ENCODE measurements at regions not wholly inside any gene's neighbourhood (a gene's known extent, or its start where the extent isn't known, plus 50 kb on each side); places are given as distances from the start of the nearest gene placed in this dataset.

DNA sequence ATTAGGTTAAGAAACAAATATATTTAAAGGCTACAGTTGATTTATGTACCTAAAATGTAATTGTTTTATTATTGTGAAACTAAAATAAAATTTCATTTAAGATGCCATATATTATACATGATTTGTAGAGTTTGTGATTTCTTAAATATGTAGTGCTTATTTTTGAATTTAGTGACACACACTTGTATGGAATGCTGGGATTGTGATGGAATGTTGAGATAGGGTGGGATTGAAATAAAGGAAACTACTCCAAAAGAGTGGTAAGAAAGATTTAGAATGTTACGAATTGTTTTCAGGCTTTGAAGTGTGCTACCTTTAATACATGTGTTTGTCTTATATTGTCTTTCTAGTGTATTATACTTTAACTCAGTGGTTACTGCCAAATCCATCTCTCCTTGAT lies 330.3 kb upstream of the PITX2 start:
- H3K4me2 ChIP-seq (ENCODE audit: insufficient read depth, low read length), result no peak overlapping the region
- H3K79me2 ChIP-seq (ENCODE audit: insufficient read depth, low read length), result no peaks in the 10 kb centered on the region
- DNase-seq (ENCODE audit: insufficient read length, low spot score, missing footprints), result no peak

DNA sequence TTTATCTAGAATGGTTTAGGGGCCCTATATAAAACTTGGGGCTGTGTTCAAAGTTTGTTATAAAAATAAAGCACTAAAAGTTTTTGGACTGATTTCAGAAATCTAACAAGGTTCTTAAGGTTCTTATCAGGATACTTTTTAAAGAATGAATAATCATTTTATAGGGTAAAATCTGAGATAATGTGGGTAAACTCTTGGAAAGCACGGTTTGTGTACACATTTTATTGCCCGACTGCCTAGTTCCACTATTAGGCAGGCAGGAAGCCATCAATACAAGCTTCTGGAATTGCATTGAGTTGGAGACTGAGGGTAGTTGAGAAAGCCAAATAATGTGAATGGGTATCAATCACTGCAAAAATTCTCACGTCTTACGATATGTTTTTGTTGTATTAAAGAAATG lies 331.0 kb upstream of the PITX2 start:
- no peaks in the 10 kb centered on the region for H3K79me2 ChIP-seq (ENCODE audit: insufficient read depth, low read length)
- no peak for DNase-seq (ENCODE audit: insufficient read length, low spot score, missing footprints)
- H3K9me3 ChIP-seq (ENCODE audit: low read depth, low read length), result no peaks in the 10 kb centered on the region
- H3K4me1 ChIP-seq (ENCODE audit: insufficient read depth, low read length), result no peaks in the 10 kb centered on the region
- H3K4me3 ChIP-seq (ENCODE audit: insufficient read depth, low read length), result no peak overlapping the region
- H3K36me3 ChIP-seq (ENCODE audit: insufficient read depth, low read length), result no peaks in the 10 kb centered on the region
- H3K4me2 ChIP-seq (ENCODE audit: insufficient read depth, low read length), result no peak overlapping the region
- TF ChIP-seq, protein P1, sequence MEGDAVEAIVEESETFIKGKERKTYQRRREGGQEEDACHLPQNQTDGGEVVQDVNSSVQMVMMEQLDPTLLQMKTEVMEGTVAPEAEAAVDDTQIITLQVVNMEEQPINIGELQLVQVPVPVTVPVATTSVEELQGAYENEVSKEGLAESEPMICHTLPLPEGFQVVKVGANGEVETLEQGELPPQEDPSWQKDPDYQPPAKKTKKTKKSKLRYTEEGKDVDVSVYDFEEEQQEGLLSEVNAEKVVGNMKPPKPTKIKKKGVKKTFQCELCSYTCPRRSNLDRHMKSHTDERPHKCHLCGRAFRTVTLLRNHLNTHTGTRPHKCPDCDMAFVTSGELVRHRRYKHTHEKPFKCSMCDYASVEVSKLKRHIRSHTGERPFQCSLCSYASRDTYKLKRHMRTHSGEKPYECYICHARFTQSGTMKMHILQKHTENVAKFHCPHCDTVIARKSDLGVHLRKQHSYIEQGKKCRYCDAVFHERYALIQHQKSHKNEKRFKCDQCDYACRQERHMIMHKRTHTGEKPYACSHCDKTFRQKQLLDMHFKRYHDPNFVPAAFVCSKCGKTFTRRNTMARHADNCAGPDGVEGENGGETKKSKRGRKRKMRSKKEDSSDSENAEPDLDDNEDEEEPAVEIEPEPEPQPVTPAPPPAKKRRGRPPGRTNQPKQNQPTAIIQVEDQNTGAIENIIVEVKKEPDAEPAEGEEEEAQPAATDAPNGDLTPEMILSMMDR (IDR thresholded peaks at IDR 0.05; ENCODE audit: extremely low read depth, low read depth, low read length), result no peak
- H2AFZ ChIP-seq (ENCODE audit: low read length), result no peak overlapping the region
- no peaks in the 10 kb centered on the region for H4K20me1 ChIP-seq (ENCODE audit: insufficient read depth, low read length)
- H3K27me3 ChIP-seq (ENCODE audit: insufficient read depth, low read length), result no peaks in the 10 kb centered on the region
- H3K27ac ChIP-seq (ENCODE audit: low read depth, low read length), result no peak overlapping the region

More for the DNA sequence above, 330.3 kb upstream of the PITX2 start:
- Histone ChIP-seq H3K4me3 (ENCODE audit: insufficient read depth, low read length) (no peak overlapping the region), H3K36me3 (ENCODE audit: insufficient read depth, low read length) (no peaks in the 10 kb centered on the region), H3K27me3 (ENCODE audit: insufficient read depth, low read length) (no peaks in the 10 kb centered on the region), H2AFZ (ENCODE audit: low read length) (no peak overlapping the region), H3K4me1 (ENCODE audit: insufficient read depth, low read length) (no peaks in the 10 kb centered on the region), H3K9me3 (ENCODE audit: low read depth, low read length) (no peaks in the 10 kb centered on the region), H3K27ac (ENCODE audit: low read depth, low read length) (no peak overlapping the region), H4K20me1 (ENCODE audit: insufficient read depth, low read length) (no peaks in the 10 kb centered on the region)
- TF ChIP-seq, protein P1 (IDR thresholded peaks at IDR 0.05; ENCODE audit: extremely low read depth, low read depth, low read length), result no peak

DNA sequence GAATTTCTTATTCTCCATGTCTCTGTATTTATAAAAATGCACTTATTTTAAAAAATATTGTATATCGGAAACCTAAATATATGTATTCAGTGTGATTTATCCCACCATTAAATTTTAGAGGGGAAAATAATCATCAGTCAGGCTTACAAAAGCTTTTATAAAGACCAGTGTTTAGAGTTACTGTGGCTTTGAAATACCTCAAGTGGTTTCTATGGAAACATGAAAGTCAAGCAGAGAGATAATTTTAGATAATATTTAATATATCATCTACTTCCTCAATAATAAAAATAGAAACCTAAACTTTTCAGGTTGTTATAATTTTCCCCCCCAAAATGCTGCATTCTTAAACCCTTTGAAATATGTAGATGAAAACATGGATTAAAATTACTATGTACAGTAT lies 332.9 kb upstream of the PITX2 start:
- Histone ChIP-seq H3K4me2 (ENCODE audit: insufficient read depth, low read length) (no peak overlapping the region), H3K79me2 (ENCODE audit: insufficient read depth, low read length) (no peaks in the 10 kb centered on the region), H3K27me3 (ENCODE audit: insufficient read depth, low read length) (no peaks in the 10 kb centered on the region), H3K4me1 (ENCODE audit: insufficient read depth, low read length) (no peaks in the 10 kb centered on the region), H3K36me3 (ENCODE audit: insufficient read depth, low read length) (no peaks in the 10 kb centered on the region), H4K20me1 (ENCODE audit: insufficient read depth, low read length) (no peaks in the 10 kb centered on the region), H3K4me3 (ENCODE audit: insufficient read depth, low read length) (no peak overlapping the region), H2AFZ (ENCODE audit: low read length) (no peak overlapping the region), H3K9me3 (ENCODE audit: low read depth, low read length) (no peaks in the 10 kb centered on the region), H3K27ac (ENCODE audit: low read depth, low read length) (no peak overlapping the region)
- TF ChIP-seq, protein P1 (IDR thresholded peaks at IDR 0.05; ENCODE audit: extremely low read depth, low read depth, low read length), result no peak
- no peak for DNase-seq (ENCODE audit: insufficient read length, low spot score, missing footprints)

DNA sequence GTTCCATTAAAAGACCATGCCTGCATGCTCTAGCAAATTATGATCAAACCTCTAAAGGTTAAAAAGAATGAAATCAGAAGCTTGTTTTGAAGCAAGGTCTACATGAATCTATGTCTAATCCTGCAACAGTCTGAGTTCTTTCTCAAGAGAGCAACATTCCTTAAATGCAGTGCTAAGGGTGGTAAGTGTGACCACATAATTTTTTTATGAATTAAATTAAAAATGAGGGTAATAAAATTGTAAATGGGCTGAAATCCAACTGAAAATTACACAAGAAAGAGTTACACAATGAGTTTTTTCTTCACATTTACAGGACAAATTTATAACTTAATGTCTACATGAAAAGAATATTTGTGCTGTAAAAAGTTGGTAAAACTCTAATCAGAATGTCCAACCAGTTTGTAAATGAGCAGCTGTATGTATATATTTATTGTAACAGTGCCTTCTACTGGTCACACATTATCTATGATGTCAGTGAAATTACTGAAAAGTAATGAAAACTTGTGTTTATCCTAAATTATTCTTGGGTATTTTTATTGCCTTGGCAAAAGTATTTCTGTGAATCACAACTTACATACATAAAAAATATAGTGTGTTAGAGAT lies 336.3 kb upstream of the PITX2 start:
- Histone ChIP-seq H4K20me1 (ENCODE audit: insufficient read depth, low read length) (no peaks in the 10 kb centered on the region), H3K4me3 (ENCODE audit: insufficient read depth, low read length) (no peak overlapping the region), H3K36me3 (ENCODE audit: insufficient read depth, low read length) (no peaks in the 10 kb centered on the region), H3K4me1 (ENCODE audit: insufficient read depth, low read length) (no peaks in the 10 kb centered on the region), H3K4me2 (ENCODE audit: insufficient read depth, low read length) (no peak overlapping the region), H3K27me3 (ENCODE audit: insufficient read depth, low read length) (peaks cover 5% of the 10 kb centered on the region), H2AFZ (ENCODE audit: low read length) (no peak overlapping the region), H3K79me2 (ENCODE audit: insufficient read depth, low read length) (no peaks in the 10 kb centered on the region), H3K9me3 (ENCODE audit: low read depth, low read length) (no peaks in the 10 kb centered on the region), H3K27ac (ENCODE audit: low read depth, low read length) (no peak overlapping the region)
- DNase-seq (ENCODE audit: insufficient read length, low spot score, missing footprints), result no peak
- TF ChIP-seq, protein P1 (IDR thresholded peaks at IDR 0.05; ENCODE audit: extremely low read depth, low read depth, low read length), result peak; percentile 53

All from osteoblast (primary cell).